Activated CD8-positive, alpha-beta memory T cell treated with anti-CD3 and anti-CD28 coated beads for 36 hours (primary cell): ENCODE measurements at regions not wholly inside any gene's neighbourhood (a gene's known extent, or its start where the extent isn't known, plus 50 kb on each side); places are given as distances from the start of the nearest gene placed in this dataset.

ENCODE experiments used
- CTCF ChIA-PET: fragments of 350-600 bp; sonication (Branson Sonifier 250); formaldehyde crosslinking; loops from one replicate; lab custom pipeline; 2021; ENCODE audit warnings: antibody characterized with exemption; lab: Charles Lee
- POLR2A ChIA-PET: fragments of 350-600 bp; sonication (Branson Sonifier 250); formaldehyde crosslinking; loops from one replicate; lab custom pipeline; 2021; ENCODE audit warnings: antibody characterized with exemption; lab: Charles Lee

DNA sequence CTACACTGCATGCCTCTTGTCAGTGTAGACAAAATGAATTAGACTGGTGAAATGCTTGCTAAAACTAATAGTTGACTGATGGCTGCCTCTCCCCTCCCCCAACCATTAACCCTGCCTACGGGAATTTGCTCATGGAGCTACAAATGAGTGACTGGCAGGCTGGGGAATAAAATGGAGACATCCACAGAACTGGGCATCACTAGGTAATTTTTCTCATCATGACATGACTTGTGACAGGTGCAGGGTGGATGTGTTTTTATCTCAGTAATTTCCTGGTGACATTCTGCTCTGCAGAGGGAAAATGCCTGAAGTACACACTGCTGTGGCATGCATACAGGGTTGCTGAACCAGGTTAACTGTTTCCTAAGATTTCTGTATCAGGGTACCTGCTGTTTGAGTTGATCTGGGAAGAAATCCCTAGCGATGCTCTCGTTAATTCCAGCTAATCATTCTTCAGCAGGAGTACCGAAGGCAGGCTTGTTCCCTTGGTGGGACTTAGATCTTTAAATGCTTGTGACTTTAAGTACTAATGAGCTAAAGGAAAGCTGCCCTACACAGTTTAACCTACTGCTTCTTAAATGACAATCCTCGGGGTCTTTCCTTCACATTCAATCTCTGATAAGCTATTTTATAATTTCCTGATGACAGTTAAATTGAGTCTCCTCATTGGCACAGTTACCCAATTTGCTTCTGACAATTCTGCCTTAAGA lies 376.3 kb upstream of the LCORL start:
- ChIA-PET CTCF (interaction anchor here (0.8 kb wide), 1 partner anchor 11 kb away, joined by 3 read pairs; no protein-coding TSS in a partner anchor), POLR2A (no interaction called here)

DNA sequence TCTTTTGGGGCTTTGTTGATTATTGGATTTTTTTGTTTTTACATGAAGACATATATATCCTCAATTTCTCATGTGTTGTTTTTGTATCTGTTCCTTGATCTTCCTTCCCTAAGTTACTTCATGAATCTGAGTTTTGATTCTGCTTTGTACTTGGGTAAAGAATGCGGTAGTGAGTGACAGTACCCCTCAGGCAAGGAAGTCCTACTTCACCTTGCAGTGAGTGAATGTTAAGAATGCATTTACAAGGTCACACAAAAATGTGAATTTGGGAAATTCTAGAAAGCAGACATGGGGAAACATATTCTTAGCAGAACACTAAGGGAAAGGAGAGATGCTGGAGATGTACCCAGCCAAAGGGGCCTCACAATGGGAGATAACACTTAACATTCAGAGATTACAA lies 373.1 kb upstream of the LCORL start:
- CTCF ChIA-PET = no interaction called here

GRCh38 chr4:18391354-18391728 lies 369.8 kb upstream of the LCORL start:
- ChIA-PET CTCF (no interaction called here), POLR2A (no interaction called here)

More for the DNA sequence above, 373.1 kb upstream of the LCORL start:
- POLR2A ChIA-PET = no interaction called here

- ChIA-PET CTCF (no interaction called here), POLR2A (no interaction called here)
Observed at GRCh38 chr4:18390655-18391353, 369.2 kb upstream of the LCORL start.

DNA sequence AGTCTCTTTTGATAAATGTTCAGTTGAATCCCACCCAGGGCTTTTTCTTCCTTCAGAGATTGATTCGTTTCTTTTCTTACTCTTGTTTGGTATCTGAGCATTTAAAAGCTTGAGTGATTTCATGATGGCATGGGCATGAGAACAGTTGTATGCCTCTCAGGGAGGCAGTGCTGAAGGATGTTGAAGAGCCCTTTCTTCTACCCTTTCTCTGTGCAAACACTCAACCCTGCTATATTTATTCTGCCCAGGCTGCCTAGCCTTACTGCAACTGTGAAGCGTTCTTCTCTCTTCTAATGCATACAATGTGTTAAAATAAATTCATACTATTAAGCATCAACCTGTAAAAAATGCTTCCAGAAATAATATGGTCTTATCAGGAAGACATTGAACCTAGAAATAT lies 367.6 kb upstream of the LCORL start:
- ChIA-PET CTCF (no interaction called here), POLR2A (no interaction called here)

GRCh38 chr4:18388039-18388438 lies 366.5 kb upstream of the LCORL start:
- CTCF ChIA-PET = no interaction called here
- POLR2A ChIA-PET = no interaction called here

DNA sequence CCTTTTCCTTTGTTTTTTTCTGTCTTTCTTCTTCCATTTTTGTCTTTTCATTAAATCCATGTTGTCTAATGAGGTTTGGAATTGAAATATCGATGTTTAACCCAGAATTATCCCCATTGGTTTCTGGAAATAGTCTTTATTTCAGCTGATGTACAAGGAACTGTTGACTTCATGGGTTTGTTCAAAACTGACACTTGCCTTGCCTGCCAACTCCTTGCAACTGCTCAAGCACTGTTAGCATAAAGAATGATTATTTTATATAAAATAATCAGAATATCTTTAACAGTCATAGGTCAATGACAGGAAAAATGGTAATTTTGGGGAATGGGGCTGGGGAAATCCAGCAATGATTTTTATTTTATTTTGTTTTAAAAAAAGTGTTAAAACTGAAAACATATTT lies 359.6 kb upstream of the LCORL start:
- ChIA-PET CTCF (no interaction called here), POLR2A (no interaction called here)

DNA sequence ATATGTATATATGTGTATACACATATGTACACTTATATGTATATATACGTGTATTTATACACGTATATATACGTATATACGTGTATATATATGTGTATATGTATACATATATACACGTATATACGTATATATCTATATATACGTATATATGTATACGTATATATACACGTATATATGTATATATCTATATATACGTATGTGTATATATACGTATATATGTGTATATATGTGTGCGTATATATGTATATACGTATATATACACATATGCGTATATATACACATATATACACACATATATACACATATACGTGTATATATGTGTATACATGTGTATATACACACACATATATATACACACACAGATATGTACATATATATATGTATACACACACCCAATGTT lies 348.0 kb upstream of the LCORL start:
- POLR2A ChIA-PET = no interaction called here
- CTCF ChIA-PET = no interaction called here

GRCh38 chr4:18366892-18367291 lies 345.3 kb upstream of the LCORL start:
- ChIA-PET CTCF (no interaction called here), POLR2A (no interaction called here)

- CTCF ChIA-PET = no interaction called here
- POLR2A ChIA-PET = no interaction called here
Observed at GRCh38 chr4:18366136-18366535, 344.6 kb upstream of the LCORL start.

DNA sequence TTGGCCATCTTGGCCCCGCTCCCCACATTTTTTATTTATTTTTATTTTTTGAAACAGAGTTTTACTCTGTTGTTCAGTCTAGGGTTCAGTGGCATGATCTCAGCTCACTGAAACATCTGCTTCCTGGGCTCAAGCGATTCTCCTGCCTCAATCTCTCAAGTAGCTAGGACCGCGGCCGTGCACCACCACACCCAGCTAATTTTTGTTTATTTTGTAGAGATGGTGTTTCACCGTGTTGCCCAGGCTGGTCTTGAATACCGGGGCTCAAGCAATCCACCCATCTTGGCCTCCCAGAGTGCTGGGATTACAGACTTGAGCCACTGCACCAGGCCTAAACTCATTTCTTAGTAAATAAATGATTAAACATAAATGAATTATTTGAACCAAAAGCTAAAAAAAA lies 322.0 kb upstream of the LCORL start:
- ChIA-PET CTCF (no interaction called here), POLR2A (no interaction called here)

GRCh38 chr4:18342847-18343246 lies 321.3 kb upstream of the LCORL start:
- ChIA-PET CTCF (no interaction called here), POLR2A (no interaction called here)

GRCh38 chr4:18321956-18322530 lies 300.5 kb upstream of the LCORL start:
- ChIA-PET CTCF (no interaction called here), POLR2A (no interaction called here)

GRCh38 chr4:18319431-18319830 lies 297.9 kb upstream of the LCORL start:
- CTCF ChIA-PET = no interaction called here
- POLR2A ChIA-PET = no interaction called here

DNA sequence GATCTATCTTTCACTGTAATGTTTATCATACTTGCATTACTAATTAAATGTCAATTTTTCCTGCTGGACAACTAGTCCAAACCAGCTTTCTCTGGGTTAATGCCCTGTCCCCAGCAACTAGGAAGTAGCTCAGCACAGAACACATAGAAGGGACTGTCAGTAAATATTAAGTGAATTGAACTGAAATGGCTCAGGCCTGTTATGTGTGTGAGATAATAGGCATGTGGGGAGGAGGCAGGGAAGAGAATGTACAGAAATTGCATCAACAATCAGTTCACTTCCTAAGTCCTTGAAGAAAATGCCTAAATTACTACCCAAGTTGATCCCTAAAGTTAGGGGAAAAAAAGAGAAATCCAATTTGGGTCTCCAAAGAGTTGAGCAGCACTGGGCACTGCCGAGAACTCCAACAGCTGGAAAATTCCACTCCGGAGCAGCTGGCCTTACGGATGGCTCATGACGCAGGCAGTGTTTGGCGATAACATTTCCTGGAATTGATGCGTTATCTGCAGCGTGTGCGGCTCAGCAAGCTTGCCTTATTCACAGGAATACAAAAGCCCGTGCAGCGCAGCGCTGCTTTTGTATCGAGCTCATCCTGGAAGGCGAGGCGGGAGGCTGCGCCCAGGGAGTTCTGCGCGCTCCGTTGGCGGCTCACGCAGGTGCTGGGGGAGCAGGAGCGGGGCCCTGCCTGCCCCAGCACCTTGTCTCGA lies 297.3 kb upstream of the LCORL start:
- CTCF ChIA-PET = no interaction called here
- POLR2A ChIA-PET = no interaction called here

- POLR2A ChIA-PET = no interaction called here
- CTCF ChIA-PET = no interaction called here
Observed at GRCh38 chr4:18314731-18315130, 293.2 kb upstream of the LCORL start.

DNA sequence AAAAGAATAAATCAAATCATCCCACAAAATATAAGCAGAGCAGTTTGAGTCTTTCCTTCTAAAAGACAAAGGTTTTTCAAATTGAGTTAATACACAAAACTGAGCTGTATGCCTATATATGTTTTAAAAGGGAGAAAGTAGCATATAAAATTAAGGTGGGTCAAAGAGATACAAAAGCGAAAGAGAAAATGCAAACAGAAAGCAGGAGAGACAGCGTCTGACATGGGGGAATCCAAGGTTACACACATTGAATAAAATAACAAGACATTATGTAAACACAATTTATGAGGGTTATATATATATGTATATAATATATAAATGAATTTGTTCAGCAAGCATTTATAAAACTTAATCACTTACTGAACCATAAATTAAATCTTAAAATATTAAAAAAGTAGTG lies 276.1 kb upstream of the LCORL start:
- ChIA-PET POLR2A (no interaction called here), CTCF (no interaction called here)

DNA sequence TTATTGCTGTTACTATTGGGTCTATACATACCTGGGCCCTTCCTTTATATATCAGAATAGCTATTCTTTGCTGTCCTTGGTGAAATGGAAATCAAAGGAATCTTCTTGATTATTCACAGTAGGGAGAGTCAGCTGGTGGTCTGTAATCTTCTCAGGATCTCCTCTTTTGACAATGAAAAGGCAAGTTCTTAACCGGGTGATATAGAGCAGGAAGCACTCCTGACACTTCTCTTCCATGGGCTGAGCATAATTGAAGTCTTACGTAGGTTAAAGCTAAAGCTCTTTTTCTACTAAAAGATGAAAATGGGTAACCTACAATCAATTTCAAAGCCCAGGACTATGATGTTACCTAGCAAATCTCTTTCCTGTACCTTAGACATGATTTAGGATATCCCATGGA lies 274.9 kb upstream of the LCORL start:
- ChIA-PET CTCF (no interaction called here), POLR2A (no interaction called here)

DNA sequence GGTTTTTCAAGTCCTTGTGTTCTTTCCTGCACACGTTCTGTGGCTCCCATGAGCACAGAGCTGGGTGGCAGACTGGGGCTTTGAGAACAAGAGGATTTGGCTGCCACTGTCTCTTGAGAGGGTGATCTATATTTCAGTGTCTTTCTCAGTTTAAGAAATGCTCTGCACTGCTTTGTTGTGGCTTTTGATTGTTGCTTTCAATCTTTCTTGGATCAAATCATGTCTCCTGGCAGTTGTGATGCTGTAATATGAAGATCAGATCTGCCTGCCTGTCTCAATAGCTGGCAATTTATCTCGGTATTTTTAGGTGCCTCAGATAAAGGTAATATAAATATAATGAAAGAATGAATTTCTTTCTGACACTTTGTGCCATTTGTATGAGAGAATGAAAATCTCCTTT lies 273.3 kb upstream of the LCORL start:
- CTCF ChIA-PET = no interaction called here
- POLR2A ChIA-PET = no interaction called here

DNA sequence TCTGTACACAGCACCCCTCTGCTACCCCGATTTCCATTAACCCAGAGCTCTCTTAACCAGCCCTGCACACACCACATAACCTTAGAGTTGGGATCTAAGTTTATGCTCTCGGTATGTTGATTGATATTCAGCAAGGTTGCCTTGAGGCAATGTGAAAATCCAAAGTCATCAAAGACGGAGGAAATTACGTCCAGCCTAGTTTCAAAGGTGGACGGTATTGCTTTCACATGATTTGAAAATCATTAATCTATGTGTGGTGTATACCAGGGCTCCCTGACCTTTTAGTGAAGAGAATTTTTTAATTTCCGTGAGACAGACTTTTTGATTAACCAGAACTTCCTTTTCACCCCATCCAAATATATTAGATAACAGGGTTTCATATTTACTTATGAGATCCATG lies 272.5 kb upstream of the LCORL start:
- CTCF ChIA-PET = no interaction called here
- POLR2A ChIA-PET = no interaction called here

DNA sequence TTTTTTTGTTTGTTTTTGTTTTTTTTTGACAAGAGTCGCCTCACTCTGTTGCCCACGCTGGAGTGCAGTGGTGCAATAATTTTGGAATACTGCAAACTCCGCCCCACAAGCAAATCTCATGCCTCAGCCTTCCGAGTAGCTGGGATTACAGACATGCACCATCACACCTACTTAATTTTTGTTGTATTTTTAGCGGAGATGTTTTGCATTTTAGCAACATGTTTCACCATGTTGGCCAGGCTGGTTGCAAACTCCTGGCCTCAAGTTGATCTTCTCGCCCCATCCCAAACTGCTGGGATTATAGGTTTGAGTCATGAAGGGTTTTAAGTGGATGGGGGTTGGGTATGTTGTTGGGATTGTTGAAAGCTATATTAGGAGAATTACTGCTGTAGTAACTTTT lies 270.9 kb upstream of the LCORL start:
- ChIA-PET CTCF (no interaction called here), POLR2A (no interaction called here)
